HL-60 (cell line): ENCODE measurements at regions not wholly inside any gene's neighbourhood (a gene's known extent, or its start where the extent isn't known, plus 50 kb on each side); places are given as distances from the start of the nearest gene placed in this dataset.

Experiments
- DNase-seq, 2 experiments: peaks; one replicate each; pipeline ENCODE4 v3.0.0-alpha.2; 2010 to 2020; ENCODE audit warnings: low read depth in 1 of 2, low spot score in 1 of 2
- H3K27ac ChIP-seq: fragments of 250-450 bp; sonication (Bioruptor Pico); replicated peaks from 2 replicates; pipeline ENCODE4 v1.5.1; 2020; ENCODE audit warnings: mild to moderate bottlenecking, moderate library complexity
- H3K27me3 ChIP-seq: fragments of 250-450 bp; sonication (Bioruptor Pico); 2 replicates; pipeline ENCODE4 v1.5.1; 2021; ENCODE audit warnings: mild to moderate bottlenecking, moderate library complexity; ENCODE audit not compliant: insufficient read depth, poor library complexity, severe bottlenecking
- H3K4me3 ChIP-seq: replicated peaks from 2 replicates; pipeline ENCODE4 v1.5.1; 2011; ENCODE audit warnings: mild to moderate bottlenecking, control low read depth, low read length; ENCODE audit not compliant: insufficient read depth
- CTCF ChIP-seq: IDR thresholded peaks from one replicate; pipeline ENCODE4 v1.5.1; 2011; ENCODE audit warnings: low read length, control low read depth, inconsistent platforms; ENCODE audit not compliant: insufficient read depth
- GABPA ChIP-seq: IDR thresholded peaks from 2 replicates; pipeline ENCODE4 v1.6.1; 2012; ENCODE audit warnings: low read depth
- POLR2AphosphoS5 ChIP-seq: IDR thresholded peaks from 2 replicates; pipeline ENCODE4 v1.6.1; 2012; ENCODE audit warnings: low read depth
- SPI1 ChIP-seq: IDR thresholded peaks from 2 replicates; pipeline ENCODE4 v1.6.1; 2012; ENCODE audit warnings: low read depth, mild to moderate bottlenecking, borderline replicate concordance
- TF ChIP-seq, protein P1 (sequence below): IDR thresholded peaks from 2 replicates; pipeline ENCODE4 v1.6.1; 2012; ENCODE audit warnings: low read depth; ENCODE audit not compliant: insufficient replicate concordance

GRCh38 chr2:4122726-4123125, 419.4 kb downstream of the DCDC2C start:
- Histone ChIP-seq H3K27ac (no peak overlapping the region), H3K27me3 (no peaks in the 10 kb centered on the region), H3K4me3 (no peak overlapping the region)
- DNase-seq = no peak
- TF ChIP-seq SPI1 = no peak

DNA sequence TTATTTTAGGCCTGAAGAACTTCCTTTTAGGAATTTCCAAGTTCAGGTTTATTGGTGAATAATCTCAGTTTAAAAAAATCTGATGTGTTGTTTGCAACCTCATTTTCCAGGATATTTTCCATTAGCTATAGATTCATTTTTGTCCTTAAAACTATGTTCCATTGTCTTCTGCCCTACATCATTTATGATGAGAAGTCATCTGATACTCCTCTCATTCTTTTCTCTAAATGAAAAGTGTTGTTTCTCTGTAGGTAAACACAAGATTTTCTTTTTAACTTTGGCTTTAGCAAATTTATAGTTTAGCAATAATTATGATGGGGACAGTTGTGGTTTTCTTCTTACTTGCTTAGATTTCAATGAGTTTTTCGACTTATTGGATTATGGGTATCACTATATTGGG, 427.3 kb downstream of the DCDC2C start:
- Histone ChIP-seq H3K27ac (no peak overlapping the region), H3K4me3 (no peak overlapping the region), H3K27me3 (no peaks in the 10 kb centered on the region)
- DNase-seq = no peak
- TF ChIP-seq SPI1 (no peak), GABPA (no peak), CTCF (no peak), POLR2AphosphoS5 (no peak)
- TF ChIP-seq, protein P1, sequence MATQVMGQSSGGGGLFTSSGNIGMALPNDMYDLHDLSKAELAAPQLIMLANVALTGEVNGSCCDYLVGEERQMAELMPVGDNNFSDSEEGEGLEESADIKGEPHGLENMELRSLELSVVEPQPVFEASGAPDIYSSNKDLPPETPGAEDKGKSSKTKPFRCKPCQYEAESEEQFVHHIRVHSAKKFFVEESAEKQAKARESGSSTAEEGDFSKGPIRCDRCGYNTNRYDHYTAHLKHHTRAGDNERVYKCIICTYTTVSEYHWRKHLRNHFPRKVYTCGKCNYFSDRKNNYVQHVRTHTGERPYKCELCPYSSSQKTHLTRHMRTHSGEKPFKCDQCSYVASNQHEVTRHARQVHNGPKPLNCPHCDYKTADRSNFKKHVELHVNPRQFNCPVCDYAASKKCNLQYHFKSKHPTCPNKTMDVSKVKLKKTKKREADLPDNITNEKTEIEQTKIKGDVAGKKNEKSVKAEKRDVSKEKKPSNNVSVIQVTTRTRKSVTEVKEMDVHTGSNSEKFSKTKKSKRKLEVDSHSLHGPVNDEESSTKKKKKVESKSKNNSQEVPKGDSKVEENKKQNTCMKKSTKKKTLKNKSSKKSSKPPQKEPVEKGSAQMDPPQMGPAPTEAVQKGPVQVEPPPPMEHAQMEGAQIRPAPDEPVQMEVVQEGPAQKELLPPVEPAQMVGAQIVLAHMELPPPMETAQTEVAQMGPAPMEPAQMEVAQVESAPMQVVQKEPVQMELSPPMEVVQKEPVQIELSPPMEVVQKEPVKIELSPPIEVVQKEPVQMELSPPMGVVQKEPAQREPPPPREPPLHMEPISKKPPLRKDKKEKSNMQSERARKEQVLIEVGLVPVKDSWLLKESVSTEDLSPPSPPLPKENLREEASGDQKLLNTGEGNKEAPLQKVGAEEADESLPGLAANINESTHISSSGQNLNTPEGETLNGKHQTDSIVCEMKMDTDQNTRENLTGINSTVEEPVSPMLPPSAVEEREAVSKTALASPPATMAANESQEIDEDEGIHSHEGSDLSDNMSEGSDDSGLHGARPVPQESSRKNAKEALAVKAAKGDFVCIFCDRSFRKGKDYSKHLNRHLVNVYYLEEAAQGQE = no peak

GRCh38 chr2:4134551-4135550, 431.5 kb downstream of the DCDC2C start:
- DNase-seq = no peak
- Histone ChIP-seq H3K27ac (no peak overlapping the region), H3K27me3 (no peaks in the 10 kb centered on the region), H3K4me3 (no peak overlapping the region)
- no peak for TF ChIP-seq POLR2AphosphoS5
- TF ChIP-seq GABPA = no peak
- TF ChIP-seq, protein P1 = no peak
- no peak for TF ChIP-seq CTCF
- TF ChIP-seq SPI1 = no peak

DNA sequence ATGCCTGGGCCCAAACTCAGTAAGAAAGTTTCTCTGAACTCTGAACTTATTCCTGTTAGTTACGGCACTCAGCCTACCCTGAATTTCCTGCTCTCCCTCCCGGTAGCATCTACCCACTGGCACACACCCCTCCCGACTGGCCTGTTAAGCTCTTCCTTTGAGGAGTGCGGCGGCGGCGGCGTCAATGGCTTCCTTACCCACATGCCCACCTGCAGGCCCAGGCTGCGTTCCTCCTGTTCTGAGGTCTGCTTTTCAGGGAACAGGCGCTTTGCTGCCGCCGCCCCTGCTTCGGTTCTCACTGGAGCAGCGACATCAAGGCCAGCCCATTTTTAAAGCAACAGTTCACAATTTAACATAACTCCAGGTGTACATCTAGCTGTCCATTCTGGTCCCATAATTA, 432.4 kb downstream of the DCDC2C start:
- H3K4me3 ChIP-seq = no peak overlapping the region
- TF ChIP-seq GABPA (no peak), POLR2AphosphoS5 (no peak), CTCF (no peak)
- TF ChIP-seq, protein P1 = no peak
- H3K27me3 ChIP-seq = no peaks in the 10 kb centered on the region
- no peak overlapping the region for H3K27ac ChIP-seq
- no peak for DNase-seq
